Rectal smooth muscle tissue (tissue), 1 donor: ENCODE measurements at regions not wholly inside any gene's neighbourhood (a gene's known extent, or its start where the extent isn't known, plus 50 kb on each side); places are given as distances from the start of the nearest gene placed in this dataset.

ENCODE experiments used
- H3K27ac ChIP-seq: one replicate; pipeline ENCODE4 v1.7.0; 2013; ENCODE audit warnings: low read depth, low read length, inconsistent platforms
- H3K27me3 ChIP-seq: one replicate; pipeline ENCODE4 v1.7.0; 2013; ENCODE audit warnings: low read length; ENCODE audit not compliant: control insufficient read depth, insufficient read depth
- H3K36me3 ChIP-seq: one replicate; pipeline ENCODE4 v1.7.0; 2013; ENCODE audit warnings: low read length; ENCODE audit not compliant: control insufficient read depth, insufficient read depth
- H3K4me1 ChIP-seq: one replicate; pipeline ENCODE4 v1.7.0; 2013; ENCODE audit warnings: low read length; ENCODE audit not compliant: control insufficient read depth, insufficient read depth
- H3K4me3 ChIP-seq: one replicate; pipeline ENCODE4 v1.7.0; 2013; ENCODE audit warnings: low read length
- H3K9ac ChIP-seq: one replicate; pipeline ENCODE4 v1.7.0; 2013; ENCODE audit warnings: low read length

DNA sequence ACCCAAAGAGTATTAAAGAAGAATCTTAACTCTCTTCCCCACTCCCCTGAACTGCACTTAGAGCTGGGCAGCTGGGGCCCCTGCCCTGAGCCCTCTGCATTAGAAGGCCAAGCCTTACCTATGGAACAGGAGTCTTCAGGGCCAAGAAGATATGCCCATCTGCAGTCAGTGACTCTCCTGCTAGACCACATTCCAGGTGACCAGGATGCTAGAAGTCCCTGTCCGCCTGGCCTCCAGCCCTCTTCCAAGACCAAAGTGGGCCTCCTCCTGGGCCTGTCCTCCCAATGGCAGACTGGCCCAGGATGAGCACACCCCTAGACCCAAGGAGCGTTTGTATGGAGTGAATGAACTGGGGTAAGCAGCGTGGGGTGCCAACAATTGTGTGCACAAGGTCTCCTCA is 259.1 kb downstream of the LY86 start:
- H3K36me3 ChIP-seq: no peaks in the 10 kb centered on the region
- H3K4me3 ChIP-seq: no peak overlapping the region
- no peak overlapping the region for H3K27ac ChIP-seq
- no peaks in the 10 kb centered on the region for H3K27me3 ChIP-seq
- H3K9ac ChIP-seq: no peak overlapping the region
- H3K4me1 ChIP-seq: no peaks in the 10 kb centered on the region

- Histone ChIP-seq H3K27ac (no peak overlapping the region), H3K4me1 (no peaks in the 10 kb centered on the region), H3K4me3 (no peak overlapping the region), H3K9ac (no peak overlapping the region), H3K36me3 (no peaks in the 10 kb centered on the region), H3K27me3 (no peaks in the 10 kb centered on the region)
Observed at GRCh38 chr6:6851059-6851948, 256.5 kb upstream of the RREB1 start.

GRCh38 chr6:6851949-6852261 is 255.9 kb upstream of the RREB1 start:
- H3K4me3 ChIP-seq: no peak overlapping the region
- no peaks in the 10 kb centered on the region for H3K36me3 ChIP-seq
- no peak overlapping the region for H3K27ac ChIP-seq
- H3K9ac ChIP-seq: no peak overlapping the region
- H3K27me3 ChIP-seq: no peaks in the 10 kb centered on the region
- H3K4me1 ChIP-seq: no peaks in the 10 kb centered on the region

DNA sequence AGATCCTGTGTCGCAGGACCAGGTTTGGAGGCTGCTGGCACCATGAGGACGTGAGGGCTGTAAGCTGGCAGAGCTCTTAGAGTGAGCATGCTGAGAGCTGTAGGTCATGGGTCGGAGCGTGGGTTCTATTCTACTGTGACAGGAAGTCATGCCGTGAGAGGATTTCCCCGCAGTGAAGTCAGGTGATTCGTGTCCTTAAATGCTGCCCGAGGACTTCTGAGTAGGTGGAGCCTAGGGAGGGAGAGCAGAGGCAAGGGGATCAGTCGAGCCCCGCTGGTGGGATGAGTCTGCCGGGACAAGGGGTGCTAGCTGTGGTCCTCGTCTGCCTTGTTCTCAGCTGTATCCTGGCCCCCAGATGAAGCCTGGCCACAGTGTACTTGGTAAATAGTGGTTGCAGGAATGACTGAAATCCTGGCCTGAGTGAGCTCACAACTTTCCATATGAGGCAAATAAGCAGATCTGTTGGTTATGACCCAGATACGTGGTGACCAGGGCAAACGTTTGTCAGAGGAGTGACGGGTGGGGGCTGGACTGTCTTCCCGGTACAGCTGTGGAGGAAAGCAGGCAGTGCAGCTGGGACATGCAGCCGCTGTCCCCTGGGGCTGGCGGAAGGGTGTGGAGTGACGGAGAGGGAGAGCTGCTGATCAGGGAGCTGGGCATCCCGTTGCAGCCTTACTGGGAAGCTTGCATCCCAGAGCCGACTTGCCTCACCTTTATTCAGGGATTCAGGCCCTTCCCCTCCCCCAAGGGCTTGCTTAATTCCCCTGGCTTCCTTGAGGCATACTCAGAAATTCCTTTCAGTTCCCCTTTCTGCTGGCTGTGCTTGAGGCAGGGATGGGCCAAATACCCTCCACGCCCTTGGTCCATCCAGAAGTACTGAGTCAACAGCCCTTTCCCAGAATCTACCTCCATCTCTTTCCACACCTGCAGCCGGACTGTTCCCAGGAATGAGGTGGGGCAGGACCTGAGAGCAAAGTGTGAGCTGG is 250.9 kb upstream of the RREB1 start:
- Histone ChIP-seq H3K36me3 (no peaks in the 10 kb centered on the region), H3K4me1 (no peaks in the 10 kb centered on the region), H3K4me3 (peak overlapping the region; percentile 49), H3K27ac (no peak overlapping the region), H3K9ac (peak overlapping the region; percentile 16), H3K27me3 (no peaks in the 10 kb centered on the region)

GRCh38 chr6:6857528-6857927 is 250.2 kb upstream of the RREB1 start:
- Histone ChIP-seq H3K27me3 (no peaks in the 10 kb centered on the region), H3K27ac (no peak overlapping the region), H3K4me1 (no peaks in the 10 kb centered on the region), H3K9ac (no peak overlapping the region), H3K36me3 (no peaks in the 10 kb centered on the region), H3K4me3 (no peak overlapping the region)

DNA sequence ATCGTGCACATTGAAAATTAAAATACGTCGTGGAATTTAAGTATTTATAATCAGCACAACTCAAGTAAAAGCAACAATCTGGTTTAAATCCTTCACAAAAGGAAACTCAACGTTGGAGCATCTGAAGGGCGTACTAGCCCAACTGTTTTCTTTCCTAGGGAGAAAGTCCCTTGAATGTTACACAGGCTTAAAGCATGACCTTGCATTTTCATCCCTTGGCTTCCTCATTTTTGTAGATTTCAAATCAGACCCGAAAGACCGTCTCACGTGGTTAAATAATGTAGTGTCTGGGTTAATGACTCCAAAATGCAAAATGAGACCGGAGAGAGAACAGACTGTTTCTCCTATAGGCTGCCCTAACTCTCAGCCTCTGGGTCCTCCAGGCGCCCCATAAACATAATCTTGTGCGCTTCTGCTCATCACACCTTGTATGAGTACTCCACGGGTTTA is 249.2 kb upstream of the RREB1 start:
- Histone ChIP-seq H3K27me3 (no peaks in the 10 kb centered on the region), H3K36me3 (no peaks in the 10 kb centered on the region), H3K4me1 (no peaks in the 10 kb centered on the region), H3K9ac (no peak overlapping the region), H3K27ac (no peak overlapping the region), H3K4me3 (no peak overlapping the region)

- Histone ChIP-seq H3K4me1 (no peaks in the 10 kb centered on the region), H3K27me3 (peaks cover 2% of the 10 kb centered on the region), H3K36me3 (no peaks in the 10 kb centered on the region), H3K4me3 (no peak overlapping the region), H3K27ac (no peak overlapping the region), H3K9ac (no peak overlapping the region)
Observed at GRCh38 chr6:6859105-6859504, 248.7 kb upstream of the RREB1 start.

GRCh38 chr6:6859722-6860121 is 248.0 kb upstream of the RREB1 start:
- Histone ChIP-seq H3K4me1 (no peaks in the 10 kb centered on the region), H3K4me3 (no peak overlapping the region), H3K36me3 (no peaks in the 10 kb centered on the region), H3K27ac (no peak overlapping the region), H3K9ac (no peak overlapping the region), H3K27me3 (peaks cover 2% of the 10 kb centered on the region)

DNA sequence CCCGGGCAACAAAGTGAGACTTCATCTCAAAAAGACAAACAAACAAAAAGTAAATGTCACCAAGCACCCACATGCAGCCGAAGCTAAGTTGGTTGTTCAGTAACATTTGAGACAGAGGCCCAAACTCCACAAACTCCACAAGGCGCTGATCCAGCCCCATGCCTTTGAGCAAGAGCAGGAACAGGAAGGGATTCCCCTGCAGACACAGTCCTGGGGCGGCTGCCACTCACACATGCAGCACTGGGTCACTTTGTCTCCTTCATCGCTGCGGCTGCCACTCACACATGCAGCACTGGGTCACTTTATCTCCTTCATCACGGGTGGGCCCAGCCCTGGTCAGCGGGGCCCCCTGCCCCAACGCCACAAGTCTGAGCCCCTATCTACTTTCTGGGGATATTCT is 246.9 kb upstream of the RREB1 start:
- H3K4me3 ChIP-seq: no peak overlapping the region
- no peak overlapping the region for H3K27ac ChIP-seq
- H3K36me3 ChIP-seq: no peaks in the 10 kb centered on the region
- peaks cover 2% of the 10 kb centered on the region for H3K27me3 ChIP-seq
- H3K4me1 ChIP-seq: no peaks in the 10 kb centered on the region
- no peak overlapping the region for H3K9ac ChIP-seq

DNA sequence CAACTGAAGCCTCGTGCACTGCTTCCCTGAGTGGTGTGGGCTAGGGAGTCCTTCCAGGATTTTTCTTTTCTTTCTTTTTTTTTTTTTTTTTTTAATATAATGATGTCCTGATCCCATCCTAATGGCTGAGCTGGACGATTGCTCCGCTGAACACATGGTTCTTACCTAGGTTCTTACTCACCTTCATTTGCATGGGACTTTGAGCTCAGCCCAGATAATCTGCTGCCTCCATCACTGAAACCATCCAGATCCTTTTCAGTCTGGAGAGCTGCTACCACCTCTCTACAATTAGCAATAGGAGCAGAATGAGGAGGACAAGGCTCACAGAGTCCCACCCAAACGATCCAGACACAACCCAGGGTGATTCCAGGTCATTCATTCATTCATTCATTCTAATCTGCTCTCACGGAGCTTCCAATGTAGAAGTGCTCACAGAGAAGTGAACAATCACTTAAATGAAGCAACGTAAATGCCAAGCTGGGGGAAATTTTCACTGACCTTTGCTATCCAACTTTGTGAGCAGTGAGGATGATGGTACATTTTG is 246.3 kb upstream of the RREB1 start:
- Histone ChIP-seq H3K4me3 (no peak overlapping the region), H3K4me1 (no peaks in the 10 kb centered on the region), H3K36me3 (no peaks in the 10 kb centered on the region), H3K27ac (no peak overlapping the region), H3K27me3 (peaks cover 2% of the 10 kb centered on the region), H3K9ac (no peak overlapping the region)

DNA sequence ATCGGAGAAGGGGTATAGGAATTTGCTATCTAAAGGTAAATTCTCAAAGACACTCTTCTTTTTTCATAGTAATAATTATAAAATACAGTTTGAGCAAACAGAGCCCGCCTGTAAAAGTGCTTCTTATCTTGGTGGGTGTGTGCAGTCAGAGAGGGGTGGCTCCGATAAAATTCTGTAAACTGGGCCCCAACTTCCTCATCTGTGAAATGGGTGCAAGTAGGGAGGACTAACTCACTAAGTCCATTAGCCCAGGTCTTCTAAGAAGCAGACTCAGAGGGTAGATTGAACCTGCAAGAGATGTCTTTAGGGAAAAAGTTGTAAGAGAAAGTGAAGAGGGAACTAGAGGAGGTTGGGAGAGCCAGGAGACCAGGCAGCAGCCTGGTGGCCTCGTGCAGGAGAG is 245.8 kb upstream of the RREB1 start:
- peaks cover 2% of the 10 kb centered on the region for H3K27me3 ChIP-seq
- no peak overlapping the region for H3K27ac ChIP-seq
- H3K9ac ChIP-seq: no peak overlapping the region
- H3K4me3 ChIP-seq: no peak overlapping the region
- no peaks in the 10 kb centered on the region for H3K36me3 ChIP-seq
- H3K4me1 ChIP-seq: no peaks in the 10 kb centered on the region

DNA sequence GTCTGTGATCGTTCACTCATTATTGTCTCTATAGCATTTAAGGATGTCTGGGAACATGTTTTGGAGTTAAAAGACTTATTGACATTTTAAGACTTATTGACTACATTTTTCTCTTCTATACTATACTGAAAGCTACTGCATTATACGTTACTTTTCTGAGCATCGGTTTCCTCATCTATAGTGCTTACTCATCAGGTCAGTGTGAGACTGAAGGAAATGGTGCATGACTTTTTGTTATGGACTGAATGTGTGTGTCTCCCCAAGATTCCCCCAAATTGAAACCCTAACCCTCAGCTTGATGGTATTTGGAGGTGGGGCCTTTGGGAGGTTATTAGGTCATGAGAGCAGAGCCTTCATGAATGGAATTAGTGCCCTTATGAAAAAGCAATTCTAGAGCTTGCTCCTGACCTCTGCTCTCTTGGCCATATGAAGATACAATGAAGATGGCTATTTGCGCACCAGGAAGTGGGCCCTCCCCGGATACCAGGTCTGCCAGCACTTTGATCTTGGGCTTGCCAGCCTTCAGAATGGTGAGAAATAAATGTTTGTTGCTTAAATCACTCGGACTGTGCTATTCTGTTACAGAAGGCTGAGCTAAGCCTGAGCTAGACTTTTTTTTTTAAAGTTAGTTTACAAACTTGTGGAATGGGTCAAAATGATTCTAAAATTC is 243.7 kb upstream of the RREB1 start:
- Histone ChIP-seq H3K27me3 (peaks cover 2% of the 10 kb centered on the region), H3K27ac (no peak overlapping the region), H3K36me3 (no peaks in the 10 kb centered on the region), H3K4me3 (no peak overlapping the region), H3K9ac (no peak overlapping the region), H3K4me1 (no peaks in the 10 kb centered on the region)
